Ishikawa (cell line): ENCODE measurements at regions not wholly inside any gene's neighbourhood (a gene's known extent, or its start where the extent isn't known, plus 50 kb on each side); places are given as distances from the start of the nearest gene placed in this dataset.

Experiments
- CEBPB ChIP-seq: IDR thresholded peaks from 2 replicates; pipeline ENCODE4 v1.6.1; 2012
- EGR1 ChIP-seq: IDR thresholded peaks from 2 replicates; pipeline ENCODE4 v1.6.1; 2012
- EP300 ChIP-seq: IDR thresholded peaks from 2 replicates; pipeline ENCODE4 v1.6.1; 2012; ENCODE audit warnings: borderline replicate concordance
- RAD21 ChIP-seq: IDR thresholded peaks from 2 replicates; pipeline ENCODE4 v1.6.1; 2012; ENCODE audit warnings: low read depth
- REST ChIP-seq: IDR thresholded peaks from 2 replicates; pipeline ENCODE4 v1.6.1; 2012; ENCODE audit warnings: low read depth, mild to moderate bottlenecking
- TAF1 ChIP-seq: IDR thresholded peaks from 2 replicates; pipeline ENCODE4 v1.6.1; 2012; ENCODE audit warnings: low read depth, mild to moderate bottlenecking
- TEAD4 ChIP-seq: IDR thresholded peaks from 2 replicates; pipeline ENCODE4 v1.6.1; 2012
- YY1 ChIP-seq: IDR thresholded peaks from 2 replicates; pipeline ENCODE4 v1.6.1; 2012; ENCODE audit warnings: low read depth
- TF ChIP-seq, protein P1 (sequence below): IDR thresholded peaks from 2 replicates; pipeline ENCODE4 v1.6.1; 2012

GRCh38 chr14:44626423-44626822 is 119.3 kb upstream of the FSCB start:
- TF ChIP-seq TEAD4 (no peak), EP300 (no peak), YY1 (no peak), REST (no peak), EGR1 (no peak), RAD21 (no peak), TAF1 (no peak), CEBPB (no peak)
- TF ChIP-seq, protein P1, sequence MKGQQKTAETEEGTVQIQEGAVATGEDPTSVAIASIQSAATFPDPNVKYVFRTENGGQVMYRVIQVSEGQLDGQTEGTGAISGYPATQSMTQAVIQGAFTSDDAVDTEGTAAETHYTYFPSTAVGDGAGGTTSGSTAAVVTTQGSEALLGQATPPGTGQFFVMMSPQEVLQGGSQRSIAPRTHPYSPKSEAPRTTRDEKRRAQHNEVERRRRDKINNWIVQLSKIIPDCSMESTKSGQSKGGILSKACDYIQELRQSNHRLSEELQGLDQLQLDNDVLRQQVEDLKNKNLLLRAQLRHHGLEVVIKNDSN, result no peak
